Dendritic cell treated with granulocyte-macrophage colony-stimulating factor and Interleukin-4, amounts not matched to agents 40 ng/mL and 50 ng/mL, for 4 days (primary cell): ENCODE measurements at regions not wholly inside any gene's neighbourhood (a gene's known extent, or its start where the extent isn't known, plus 50 kb on each side); places are given as distances from the start of the nearest gene placed in this dataset.

Experiments used
- H3K27ac Mint-ChIP-seq: one replicate; pipeline ENCODE4 v1.8.0; 2022; ENCODE audit warnings: mild to moderate bottlenecking, mixed read lengths
- H3K27me3 Mint-ChIP-seq: one replicate; pipeline ENCODE4 v1.8.0; 2022; ENCODE audit warnings: mild to moderate bottlenecking, mixed read lengths
- H3K36me3 Mint-ChIP-seq: one replicate; pipeline ENCODE4 v1.8.0; 2022; ENCODE audit warnings: low read depth, mixed read lengths
- H3K4me1 Mint-ChIP-seq: one replicate; pipeline ENCODE4 v1.8.0; 2022; ENCODE audit warnings: low read depth, mixed read lengths
- H3K4me3 Mint-ChIP-seq: one replicate; pipeline ENCODE4 v1.8.0; 2022; ENCODE audit warnings: mild to moderate bottlenecking, moderate library complexity, mixed read lengths
- H3K9me3 Mint-ChIP-seq: one replicate; pipeline ENCODE4 v1.8.0; 2022; ENCODE audit warnings: mixed read lengths
- intact Hi-C: fragments of 100-400 bp; cut with micrococcal nuclease; formaldehyde crosslinking; loops from one replicate; pipeline ENCODE4 v1.15.0; 2022

DNA sequence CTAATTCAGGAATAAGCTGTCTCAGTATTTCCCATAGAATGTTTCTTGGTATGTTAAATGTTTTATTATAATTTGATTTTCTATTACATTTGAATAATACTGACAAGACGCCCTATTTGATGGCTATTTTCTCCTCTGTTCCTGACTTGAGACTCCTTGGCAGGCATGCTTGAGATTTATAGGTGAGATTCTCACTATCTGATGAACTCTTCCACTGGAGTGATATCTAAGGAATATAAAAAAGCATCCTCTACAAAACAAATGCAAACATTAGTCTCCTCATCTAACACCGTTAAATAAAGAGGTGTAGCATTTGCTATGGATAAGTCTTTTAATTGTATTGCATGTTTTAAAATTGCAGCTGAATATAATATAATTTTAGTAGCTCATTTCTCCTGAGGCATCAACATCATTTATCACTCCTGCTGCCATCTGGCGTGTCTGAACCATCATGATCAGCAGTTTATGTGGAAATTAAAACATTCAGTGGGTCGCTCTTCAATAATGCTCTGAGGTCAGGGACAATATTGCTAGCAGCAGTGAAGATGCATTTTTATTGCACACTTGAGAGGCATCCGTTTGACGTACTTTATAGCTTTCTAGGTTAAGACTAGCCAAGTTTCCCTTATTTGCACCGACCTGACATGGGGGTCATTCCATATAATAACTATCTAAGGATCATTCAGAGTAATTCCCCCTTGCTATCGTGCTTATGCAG, 210.4 kb upstream of the GALNTL6 start:
- H3K27ac Mint-ChIP-seq: no peak overlapping the region
- H3K4me1 Mint-ChIP-seq: no peaks in the 10 kb centered on the region

DNA sequence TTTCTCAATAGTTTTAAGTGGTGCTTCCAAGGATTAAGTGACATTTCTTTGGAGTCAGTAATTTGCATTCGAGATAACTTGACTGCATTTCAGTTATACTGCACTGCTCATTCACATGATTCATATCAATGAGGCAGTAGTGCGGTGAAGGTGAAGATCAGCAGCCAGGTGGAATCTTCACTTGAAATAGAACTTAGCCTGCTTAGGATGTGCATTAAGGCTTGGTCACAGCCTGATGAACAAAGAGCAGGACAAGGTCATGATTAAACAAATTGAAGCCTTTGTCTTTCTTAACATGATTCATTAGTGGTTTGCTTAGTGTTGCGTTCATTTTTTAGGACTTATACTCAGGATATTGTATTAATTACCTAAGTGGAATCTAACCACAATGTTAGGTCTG, 212.1 kb upstream of the GALNTL6 start:
- Mint-ChIP-seq H3K4me1 (no peaks in the 10 kb centered on the region), H3K4me3 (no peak overlapping the region), H3K9me3 (peaks cover 10% of the 10 kb centered on the region), H3K27ac (no peak overlapping the region), H3K36me3 (no peaks in the 10 kb centered on the region), H3K27me3 (no peaks in the 10 kb centered on the region)
- intact Hi-C loops: no loop called here

More for the DNA sequence above, 210.4 kb upstream of the GALNTL6 start:
- H3K4me3 Mint-ChIP-seq: no peak overlapping the region
- intact Hi-C loops: no loop called here
- no peaks in the 10 kb centered on the region for H3K36me3 Mint-ChIP-seq
- H3K9me3 Mint-ChIP-seq: peaks cover 9% of the 10 kb centered on the region
- H3K27me3 Mint-ChIP-seq: no peaks in the 10 kb centered on the region

DNA sequence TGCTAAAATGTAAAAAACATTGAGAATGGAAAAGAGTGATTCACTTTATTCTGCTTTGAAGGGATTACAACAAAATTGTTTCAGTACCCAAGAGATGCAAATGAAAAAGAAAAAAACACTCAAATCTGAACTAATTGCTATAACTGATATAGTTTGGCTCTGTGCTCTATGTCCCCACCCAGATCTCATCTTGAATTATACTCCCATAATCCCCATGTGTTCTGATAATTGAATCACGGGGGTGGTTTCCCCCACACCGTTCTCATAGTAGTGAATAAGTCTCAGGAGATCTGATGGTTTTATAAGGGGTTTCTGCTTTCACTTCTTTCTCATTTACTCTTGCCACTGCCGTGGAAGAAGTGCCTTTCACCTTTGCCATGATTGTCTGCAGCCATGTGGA, 213.6 kb upstream of the GALNTL6 start:
- Mint-ChIP-seq H3K36me3 (no peaks in the 10 kb centered on the region), H3K4me1 (no peaks in the 10 kb centered on the region)

DNA sequence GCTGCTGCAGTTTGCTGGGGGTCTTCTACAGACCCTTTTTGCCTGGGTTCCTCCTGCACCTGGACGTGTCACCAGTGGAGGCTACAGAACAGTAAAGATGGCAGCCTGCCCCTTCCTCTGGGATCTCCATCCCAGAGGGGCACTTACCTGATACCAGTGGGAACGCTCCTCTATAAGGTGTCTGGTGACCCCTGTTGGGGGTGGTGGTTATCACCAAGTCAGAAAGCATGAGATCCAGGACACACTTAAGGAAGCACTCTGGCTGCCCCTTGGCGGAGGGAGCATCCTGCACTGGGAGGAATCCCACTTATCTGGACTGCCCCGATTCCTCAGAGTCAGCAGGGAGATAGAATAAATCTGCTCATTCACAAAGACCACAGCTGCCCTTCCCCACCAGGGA, 218.9 kb upstream of the GALNTL6 start:
- Mint-ChIP-seq H3K9me3 (peaks cover 10% of the 10 kb centered on the region), H3K27me3 (no peaks in the 10 kb centered on the region), H3K36me3 (no peaks in the 10 kb centered on the region), H3K4me3 (no peak overlapping the region), H3K27ac (no peak overlapping the region), H3K4me1 (no peaks in the 10 kb centered on the region)
- intact Hi-C loops: no loop called here

More for the DNA sequence above, 213.6 kb upstream of the GALNTL6 start:
- intact Hi-C loops: no loop called here
- H3K27me3 Mint-ChIP-seq: no peaks in the 10 kb centered on the region
- H3K4me3 Mint-ChIP-seq: no peak overlapping the region
- peaks cover 10% of the 10 kb centered on the region for H3K9me3 Mint-ChIP-seq
- no peak overlapping the region for H3K27ac Mint-ChIP-seq

DNA sequence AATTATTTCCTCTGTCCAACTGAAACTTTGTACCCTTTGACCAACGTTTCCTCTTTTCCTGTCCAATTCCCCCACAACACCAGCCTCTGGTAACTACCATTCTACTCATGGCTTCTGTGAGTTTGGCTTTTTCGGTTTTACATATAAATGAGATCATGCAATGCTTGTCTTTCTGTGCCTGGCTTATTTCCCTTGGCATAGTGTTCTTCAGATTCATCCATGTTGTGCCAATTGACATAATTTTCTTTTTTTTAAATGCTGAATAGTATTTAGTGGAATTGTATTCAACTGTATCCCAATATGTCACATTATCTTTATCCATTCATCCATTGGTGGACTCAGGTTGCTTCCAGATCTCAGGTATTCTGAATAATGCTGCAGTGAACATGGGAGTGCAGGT, 222.5 kb upstream of the GALNTL6 start:
- Mint-ChIP-seq H3K4me1 (no peaks in the 10 kb centered on the region), H3K27ac (no peak overlapping the region), H3K36me3 (no peaks in the 10 kb centered on the region), H3K27me3 (no peaks in the 10 kb centered on the region), H3K4me3 (no peak overlapping the region), H3K9me3 (no peaks in the 10 kb centered on the region)
- intact Hi-C loops: no loop called here

DNA sequence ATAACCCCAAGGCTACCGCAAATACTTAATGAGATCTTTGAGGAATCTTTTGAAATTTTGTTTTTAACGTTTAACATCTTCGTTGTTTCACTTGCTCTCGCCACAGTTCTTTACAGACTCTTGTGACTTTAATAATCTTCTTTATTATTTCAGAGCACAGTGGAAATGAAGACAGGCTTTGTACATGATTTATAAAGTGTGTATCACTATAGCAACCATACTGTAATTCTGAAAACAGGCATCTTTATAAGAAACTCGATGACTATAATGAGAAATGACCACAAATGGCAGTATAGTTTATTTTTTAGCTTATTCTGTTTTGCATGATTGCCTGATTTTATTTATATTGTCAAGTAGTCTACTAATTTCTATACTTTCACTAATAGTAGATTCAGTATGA, 224.4 kb upstream of the GALNTL6 start:
- intact Hi-C loops: no loop called here
- H3K36me3 Mint-ChIP-seq: no peaks in the 10 kb centered on the region
- H3K9me3 Mint-ChIP-seq: no peaks in the 10 kb centered on the region
- H3K4me1 Mint-ChIP-seq: no peaks in the 10 kb centered on the region
- no peaks in the 10 kb centered on the region for H3K27me3 Mint-ChIP-seq
- H3K27ac Mint-ChIP-seq: no peak overlapping the region
- no peak overlapping the region for H3K4me3 Mint-ChIP-seq

DNA sequence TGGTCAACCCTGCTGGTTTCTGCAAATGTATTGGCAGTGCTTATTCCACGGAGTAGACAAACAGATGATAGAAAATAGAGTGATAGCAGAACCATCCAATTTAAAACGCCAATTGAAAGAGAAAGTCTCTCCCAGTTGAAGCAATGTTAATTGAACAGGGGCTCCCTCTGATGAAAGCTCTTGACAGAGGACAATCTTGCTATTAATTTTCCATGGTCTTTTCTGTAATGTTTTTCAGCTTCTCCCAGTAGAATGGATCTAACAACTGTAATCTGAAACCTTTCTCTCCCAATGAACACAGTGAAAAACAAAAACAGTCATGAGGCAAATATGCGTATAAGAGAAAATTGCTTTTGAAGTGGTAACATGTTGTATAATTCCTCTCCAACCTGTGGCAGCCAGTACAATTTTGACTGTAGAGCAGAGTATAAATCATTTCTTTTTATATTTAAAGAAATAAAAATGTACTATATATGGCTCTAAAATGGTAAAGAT, 225.1 kb upstream of the GALNTL6 start:
- H3K36me3 Mint-ChIP-seq: no peaks in the 10 kb centered on the region
- H3K4me1 Mint-ChIP-seq: no peaks in the 10 kb centered on the region
- H3K4me3 Mint-ChIP-seq: no peak overlapping the region
- H3K27ac Mint-ChIP-seq: no peak overlapping the region
- no peaks in the 10 kb centered on the region for H3K9me3 Mint-ChIP-seq
- intact Hi-C loops: no loop called here
- H3K27me3 Mint-ChIP-seq: no peaks in the 10 kb centered on the region

DNA sequence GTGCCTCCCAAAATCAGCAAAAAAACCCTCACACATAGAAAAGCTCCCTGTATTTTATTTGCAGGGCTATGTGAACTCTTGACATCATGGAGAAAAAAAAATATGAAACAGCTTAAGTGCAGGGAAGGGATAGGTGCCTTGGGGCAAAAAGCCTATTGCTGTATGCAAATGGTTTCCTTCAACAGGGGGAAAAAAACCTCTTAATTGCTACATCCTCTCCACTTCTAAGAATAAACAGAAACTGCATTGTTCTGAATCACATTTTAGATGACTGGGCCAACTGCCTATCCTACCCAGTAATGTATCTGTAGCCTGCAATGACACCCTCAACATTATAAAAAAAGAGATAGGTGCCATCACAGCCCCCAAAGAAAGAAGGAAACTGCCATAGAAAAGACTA, 229.4 kb upstream of the GALNTL6 start:
- no peak overlapping the region for H3K27ac Mint-ChIP-seq
- no peak overlapping the region for H3K4me3 Mint-ChIP-seq
- H3K27me3 Mint-ChIP-seq: no peaks in the 10 kb centered on the region
- H3K36me3 Mint-ChIP-seq: no peaks in the 10 kb centered on the region
- H3K4me1 Mint-ChIP-seq: no peaks in the 10 kb centered on the region
- intact Hi-C loops: no loop called here
- H3K9me3 Mint-ChIP-seq: no peaks in the 10 kb centered on the region

DNA sequence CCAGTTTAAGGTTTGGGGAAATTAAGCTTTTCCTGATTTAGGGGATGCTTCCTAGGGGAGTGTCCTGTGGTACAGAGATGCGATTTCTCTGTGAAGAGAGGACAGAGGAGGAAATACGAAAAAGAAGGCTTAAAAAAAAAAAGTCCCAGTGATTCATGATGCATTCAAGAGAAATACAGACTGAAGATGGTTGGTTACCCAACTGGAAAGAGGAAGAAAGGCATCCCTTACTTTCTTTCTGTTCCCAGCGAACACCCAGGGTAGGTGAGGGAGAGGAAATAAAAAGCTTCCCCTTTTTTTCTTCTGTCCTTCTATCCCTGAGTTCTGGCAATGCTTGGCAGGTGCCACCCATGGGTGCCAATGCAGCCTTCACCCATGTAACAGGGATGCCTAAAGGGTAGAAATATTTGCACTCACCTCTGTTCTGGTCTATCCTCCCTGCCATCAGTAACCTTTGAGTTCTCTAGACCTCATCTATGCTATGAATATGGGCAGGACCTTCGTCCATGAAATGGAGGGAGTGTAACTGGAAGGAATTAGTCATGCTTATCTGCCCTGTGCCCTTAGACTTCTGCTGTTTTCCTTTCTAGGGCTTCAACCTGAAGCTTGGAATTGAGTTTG, 230.1 kb upstream of the GALNTL6 start:
- intact Hi-C loops: no loop called here
- peaks cover 4% of the 10 kb centered on the region for H3K9me3 Mint-ChIP-seq
- H3K36me3 Mint-ChIP-seq: no peaks in the 10 kb centered on the region
- H3K4me1 Mint-ChIP-seq: no peaks in the 10 kb centered on the region
- H3K27ac Mint-ChIP-seq: no peak overlapping the region
- H3K27me3 Mint-ChIP-seq: no peaks in the 10 kb centered on the region
- H3K4me3 Mint-ChIP-seq: no peak overlapping the region

DNA sequence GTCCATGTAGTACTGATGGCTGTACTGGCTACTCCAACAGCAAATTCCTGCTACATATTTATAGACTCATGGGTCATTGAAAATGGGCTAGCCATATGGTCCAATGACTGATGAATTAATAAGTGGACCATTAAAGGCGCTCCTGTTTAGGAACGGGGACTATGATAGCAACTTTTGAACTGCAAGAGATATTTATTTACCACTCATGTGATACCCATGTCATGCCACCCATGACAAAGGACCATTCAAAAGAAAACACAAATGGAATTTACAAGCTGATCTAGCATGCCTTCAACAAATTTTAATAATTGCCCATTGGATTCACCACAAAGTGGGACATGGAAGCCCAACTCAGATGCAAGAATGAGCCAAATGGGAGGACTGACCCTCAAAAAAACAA, 240.0 kb upstream of the GALNTL6 start:
- Mint-ChIP-seq H3K27ac (no peak overlapping the region), H3K27me3 (no peaks in the 10 kb centered on the region), H3K9me3 (peaks cover 25% of the 10 kb centered on the region), H3K4me1 (no peaks in the 10 kb centered on the region), H3K4me3 (no peak overlapping the region), H3K36me3 (no peaks in the 10 kb centered on the region)
- intact Hi-C loops: no loop called here

DNA sequence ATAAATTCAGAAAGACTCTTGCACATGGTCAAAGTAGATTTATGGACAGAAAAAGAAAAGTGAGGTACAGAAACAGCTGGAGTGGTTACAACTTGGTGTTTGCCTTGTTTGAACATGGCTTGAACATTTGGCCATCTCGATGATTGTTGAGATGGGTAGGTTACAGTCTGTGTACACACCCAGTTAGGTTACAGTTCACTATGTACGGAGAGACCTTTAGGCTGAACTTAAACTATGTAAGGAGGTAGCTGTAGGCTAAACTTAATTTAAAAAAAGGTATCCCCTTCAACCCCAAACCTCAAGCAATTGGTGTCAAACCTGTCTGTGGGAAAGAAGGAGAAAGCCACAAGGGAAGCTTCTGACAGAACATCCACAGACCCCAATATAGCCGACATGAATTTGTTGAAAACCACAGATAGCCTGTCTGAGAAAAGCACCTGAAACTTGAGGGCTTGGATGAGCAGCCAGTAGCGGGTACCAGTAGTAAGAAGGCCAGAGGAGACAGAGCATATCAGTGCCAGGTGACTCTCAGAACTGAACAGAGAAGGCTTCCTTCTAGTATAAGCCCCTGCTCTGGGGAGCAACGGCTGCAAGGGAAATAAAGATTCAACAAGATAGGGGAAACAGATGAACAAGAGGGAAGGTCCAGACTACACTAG, 247.9 kb upstream of the GALNTL6 start:
- Mint-ChIP-seq H3K27ac (no peak overlapping the region), H3K4me1 (no peaks in the 10 kb centered on the region), H3K4me3 (no peak overlapping the region), H3K9me3 (peaks cover 10% of the 10 kb centered on the region), H3K36me3 (no peaks in the 10 kb centered on the region), H3K27me3 (no peaks in the 10 kb centered on the region)
- intact Hi-C loops: no loop called here

DNA sequence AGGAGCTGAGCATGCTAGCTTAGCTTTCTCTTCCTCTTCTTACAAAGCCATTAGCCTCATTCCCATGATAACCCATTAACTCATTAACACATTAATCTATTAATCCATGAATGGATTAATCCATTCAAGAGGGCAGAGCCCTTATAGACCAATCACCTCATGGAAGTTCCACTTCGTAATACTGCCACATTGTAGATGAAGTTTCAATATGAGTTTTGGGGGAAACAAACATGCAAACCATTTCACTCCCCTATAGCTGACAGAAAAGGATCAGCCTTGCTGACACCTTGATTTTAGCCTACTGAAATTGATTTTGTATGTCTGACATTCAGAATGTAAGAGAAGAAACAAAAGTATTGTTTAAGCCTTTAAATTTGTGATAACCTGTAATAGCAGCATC, 251.8 kb upstream of the GALNTL6 start:
- no peaks in the 10 kb centered on the region for H3K4me1 Mint-ChIP-seq
- no peak overlapping the region for H3K4me3 Mint-ChIP-seq
- intact Hi-C loops: no loop called here
- no peaks in the 10 kb centered on the region for H3K9me3 Mint-ChIP-seq
- no peaks in the 10 kb centered on the region for H3K27me3 Mint-ChIP-seq
- H3K27ac Mint-ChIP-seq: no peak overlapping the region
- H3K36me3 Mint-ChIP-seq: no peaks in the 10 kb centered on the region

DNA sequence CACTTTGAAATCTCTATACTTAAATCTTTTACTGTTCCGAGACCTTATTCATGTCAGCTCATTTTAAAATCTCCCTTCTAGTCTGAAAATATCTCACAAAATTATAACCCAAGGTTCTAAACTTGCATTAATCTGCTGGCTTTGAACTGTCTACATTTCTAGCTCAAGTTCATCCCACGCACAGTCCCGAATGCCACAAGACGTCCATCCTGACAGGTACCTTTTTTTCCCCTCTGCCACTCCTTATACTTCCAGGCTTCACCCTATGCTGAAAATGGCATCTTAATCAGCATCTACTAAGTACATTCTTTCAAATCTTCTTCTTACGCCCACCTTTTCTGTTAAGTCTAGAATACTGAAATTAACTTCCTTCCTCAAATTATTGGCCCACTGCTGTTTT, 259.2 kb upstream of the GALNTL6 start:
- H3K36me3 Mint-ChIP-seq: no peaks in the 10 kb centered on the region
- H3K27ac Mint-ChIP-seq: no peak overlapping the region
- H3K4me3 Mint-ChIP-seq: no peak overlapping the region
- no peaks in the 10 kb centered on the region for H3K4me1 Mint-ChIP-seq
- H3K27me3 Mint-ChIP-seq: no peaks in the 10 kb centered on the region
- no peaks in the 10 kb centered on the region for H3K9me3 Mint-ChIP-seq
- intact Hi-C loops: no loop called here

DNA sequence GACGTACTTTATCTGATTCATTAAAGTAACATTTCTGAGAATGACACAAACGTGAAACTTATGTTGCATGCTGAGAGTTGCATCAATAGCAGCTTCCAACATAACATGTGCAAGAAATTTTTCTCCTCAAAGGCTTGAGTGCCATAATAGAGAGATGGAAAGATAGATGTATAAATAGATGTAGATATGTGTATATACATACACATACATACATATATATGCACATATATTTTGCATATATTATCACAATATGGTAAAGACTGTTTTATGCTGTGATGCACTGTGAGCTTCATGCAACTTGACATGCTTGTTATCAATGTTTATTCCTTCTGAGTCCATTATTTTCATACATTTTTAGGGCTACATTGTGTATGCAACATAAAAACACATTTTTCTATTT, 270.6 kb upstream of the GALNTL6 start:
- Mint-ChIP-seq H3K4me1 (no peaks in the 10 kb centered on the region), H3K36me3 (no peaks in the 10 kb centered on the region), H3K27me3 (no peaks in the 10 kb centered on the region), H3K9me3 (peaks cover 20% of the 10 kb centered on the region), H3K4me3 (no peak overlapping the region), H3K27ac (no peak overlapping the region)
- intact Hi-C loops: no loop called here
